Vagina (tissue), 2 donors: ENCODE measurements at regions not wholly inside any gene's neighbourhood (a gene's known extent, or its start where the extent isn't known, plus 50 kb on each side); places are given as distances from the start of the nearest gene placed in this dataset.

Experiments
- CTCF ChIP-seq, 3 experiments: fragments of 450-650 bp in 2 of 3; fragments of 200-600 bp in 1 of 3; sonication (generic) in 1 of 3; IDR thresholded peaks; one replicate each; pipeline ENCODE4 v1.5.1; 2017 to 2019; ENCODE audit warnings: antibody characterized with exemption in 3 of 3, mild to moderate bottlenecking in 2 of 3, moderate library complexity in 2 of 3
- POLR2A ChIP-seq, 2 donors: fragments of 450-650 bp; IDR thresholded peaks; one replicate each; pipeline ENCODE4 v1.6.1; 2017; ENCODE audit warnings: antibody characterized with exemption in 2 of 2, mild to moderate bottlenecking in 2 of 2, moderate library complexity in 2 of 2
- POLR2AphosphoS5 ChIP-seq, 2 donors: sonication (generic); formaldehyde crosslinking; IDR thresholded peaks; one replicate each; pipeline ENCODE4 v1.9.0; 2017; ENCODE audit warnings: antibody characterized with exemption in 2 of 2, mild to moderate bottlenecking in 2 of 2, low read depth in 1 of 2; ENCODE audit not compliant: insufficient read depth in 1 of 2

GRCh38 chr6:139829576-139829975 is 455.1 kb upstream of the CITED2 start:
- TF ChIP-seq CTCF (IDR thresholded peaks at IDR 0.05) (no peak), POLR2AphosphoS5 (IDR thresholded peaks at IDR 0.05; ENCODE audit: insufficient read depth in 1 of 2, low read depth in 1 of 2) (no peak), POLR2A (IDR thresholded peaks at IDR 0.05) (no peak)
